ENCODE measurements at regions not wholly inside any gene's neighbourhood (a gene's known extent, or its start where the extent isn't known, plus 50 kb on each side); places are given as distances from the start of the nearest gene placed in this dataset.
"Not testable (repeated sequence)": the region's sequence is repeated elsewhere in the genome, so short reads cannot be mapped to it uniquely, and the experiment has no call there.

- WGBS, result 17% methylated on average over 3 of the region's 3 CpGs
These were observed 441.3 kb upstream of the API5 start for GRCh38 chr11:42870480-42870879.

DNA sequence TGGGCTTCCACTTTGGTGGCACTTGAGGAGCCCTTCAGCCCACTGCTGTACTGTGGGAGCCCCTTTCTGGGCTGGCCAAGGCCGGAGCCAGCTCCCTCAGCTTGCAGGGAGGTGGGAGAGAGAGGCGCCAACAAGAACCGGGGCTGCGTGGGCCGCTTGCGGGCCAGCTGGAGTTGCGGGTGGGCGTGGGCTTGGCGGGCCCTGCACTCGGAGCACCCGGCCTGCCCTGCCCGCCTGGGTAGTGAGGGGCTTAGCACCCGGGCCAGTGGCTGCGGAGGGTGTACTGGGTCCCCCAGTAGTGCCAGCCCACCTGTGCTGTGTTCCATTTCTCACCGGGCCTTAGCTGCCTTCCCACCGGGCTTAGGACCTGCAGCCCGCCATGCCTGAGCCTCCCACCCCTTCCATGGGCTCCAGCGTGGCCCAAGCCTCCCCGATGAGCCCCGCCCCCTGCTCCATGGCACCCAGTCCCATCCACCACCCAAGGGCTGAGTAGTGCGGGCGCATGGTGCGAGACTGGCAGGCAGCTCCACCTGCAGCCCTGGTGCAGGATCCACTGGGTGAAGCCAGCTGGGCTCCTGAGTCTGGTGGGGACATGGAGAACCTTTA lies 437.9 kb upstream of the API5 start:
- DNase-seq (ENCODE audit: extremely low spot score); H3K9me3 ChIP-seq; H3K27me3 ChIP-seq; H3K4me1 ChIP-seq; intact Hi-C loops (cut with DNase I); H3K36me3 ChIP-seq; H3K4me3 ChIP-seq; H3K27ac ChIP-seq (replicated peaks in 1 of 4): not testable (repeated sequence)
- 95% methylated on average over 13 of the region's 23 CpGs for WGBS

More at GRCh38 chr11:42870480-42870879, 441.3 kb upstream of the API5 start:
- Histone ChIP-seq H3K27ac (replicated peaks in 1 of 4) (no peak overlapping the region), H3K36me3 (no peaks in the 10 kb centered on the region), H3K4me3 (no peak overlapping the region), H3K4me1 (no peaks in the 10 kb centered on the region), H3K27me3 (no peaks in the 10 kb centered on the region), H3K9me3 (no peaks in the 10 kb centered on the region)
- intact Hi-C loops (cut with DNase I), result no loop called here
- TF ChIP-seq CTCF (IDR thresholded peaks at IDR 0.05), result no peak
- no peak for TF ChIP-seq POLR2AphosphoS5 (IDR thresholded peaks at IDR 0.05)
- no peak for TF ChIP-seq POLR2A (IDR thresholded peaks at IDR 0.05; ENCODE audit: low read depth)
- TF ChIP-seq EP300 (IDR thresholded peaks at IDR 0.05), result no peak
- no peak for DNase-seq (ENCODE audit: extremely low spot score)

DNA sequence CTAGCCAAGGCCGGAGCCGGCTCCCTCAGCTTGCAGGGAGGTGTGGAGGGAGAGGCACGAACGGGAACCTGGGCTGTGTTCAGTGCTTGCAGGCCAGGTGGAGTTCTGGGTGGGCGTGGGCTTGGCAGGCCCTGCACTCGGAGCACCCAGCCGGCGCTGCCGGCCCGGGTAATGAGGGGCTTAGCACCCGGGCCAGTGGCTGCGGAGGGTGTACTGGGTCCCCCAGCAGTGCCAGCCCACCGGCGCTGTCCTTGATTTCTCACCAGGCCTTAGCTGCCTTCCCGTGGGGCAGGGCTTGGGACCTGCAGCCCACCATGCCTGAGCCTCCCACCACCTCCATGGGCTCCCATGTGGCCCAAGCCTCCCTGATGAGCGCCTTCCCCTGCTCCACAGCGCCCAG lies 430.5 kb upstream of the API5 start:
- H3K27me3 ChIP-seq; intact Hi-C loops (cut with DNase I); H3K27ac ChIP-seq (replicated peaks in 1 of 4); H3K36me3 ChIP-seq; DNase-seq (ENCODE audit: extremely low spot score); H3K4me1 ChIP-seq; H3K9me3 ChIP-seq; H3K4me3 ChIP-seq: not testable (repeated sequence)
- 95% methylated on average over 5 of the region's 17 CpGs for WGBS

- no peak for DNase-seq (ENCODE audit: extremely low spot score)
- WGBS, result 38% methylated on average over 2 of the region's 2 CpGs
- Histone ChIP-seq H3K4me3 (no peak overlapping the region), H3K27me3 (no peaks in the 10 kb centered on the region), H3K9me3 (no peaks in the 10 kb centered on the region), H3K27ac (replicated peaks in 1 of 4) (no peak overlapping the region), H3K4me1 (no peaks in the 10 kb centered on the region), H3K36me3 (no peaks in the 10 kb centered on the region)
- TF ChIP-seq CTCF (IDR thresholded peaks at IDR 0.05), result no peak
- TF ChIP-seq EP300 (IDR thresholded peaks at IDR 0.05), result no peak
- no peak for TF ChIP-seq POLR2A (IDR thresholded peaks at IDR 0.05; ENCODE audit: low read depth)
- TF ChIP-seq POLR2AphosphoS5 (IDR thresholded peaks at IDR 0.05), result no peak
- intact Hi-C loops (cut with DNase I), result no loop called here
These were observed 421.0 kb upstream of the API5 start for GRCh38 chr11:42890773-42891172.

GRCh38 chr11:42901084-42901483 lies 410.7 kb upstream of the API5 start:
- intact Hi-C loops (cut with DNase I), result no loop called here
- H3K27ac ChIP-seq (replicated peaks in 1 of 4), result no peak overlapping the region
- H3K4me1 ChIP-seq, result no peaks in the 10 kb centered on the region
- no peak for DNase-seq (ENCODE audit: extremely low spot score)
- H3K9me3 ChIP-seq, result no peaks in the 10 kb centered on the region
- TF ChIP-seq CTCF (IDR thresholded peaks at IDR 0.05) (no peak), EP300 (IDR thresholded peaks at IDR 0.05) (no peak), POLR2AphosphoS5 (IDR thresholded peaks at IDR 0.05) (no peak), POLR2A (IDR thresholded peaks at IDR 0.05; ENCODE audit: low read depth) (no peak)
- H3K36me3 ChIP-seq, result no peaks in the 10 kb centered on the region
- WGBS, result 58% methylated on average over 1 of the region's 1 CpG
- H3K27me3 ChIP-seq, result no peaks in the 10 kb centered on the region
- no peak overlapping the region for H3K4me3 ChIP-seq

DNA sequence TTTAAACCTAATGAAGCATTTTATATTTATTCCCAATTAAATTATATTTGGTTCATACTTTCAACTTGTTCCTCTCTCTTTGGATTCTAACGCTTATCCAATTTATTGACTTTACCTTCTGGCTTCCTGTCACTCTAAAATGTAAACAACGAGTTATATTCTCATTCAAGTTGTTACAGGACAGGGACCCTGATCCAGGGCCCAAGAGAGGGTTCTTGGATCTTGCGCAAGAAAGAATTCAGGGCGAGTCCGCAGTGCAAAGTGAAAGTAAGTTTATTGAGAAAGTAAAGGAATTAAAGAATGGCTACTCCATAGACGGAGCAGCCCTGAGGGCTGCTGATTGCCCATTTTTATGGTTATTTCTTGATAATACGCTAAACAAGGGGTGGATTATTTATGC lies 405.6 kb upstream of the API5 start:
- 74% methylated on average over 7 of the region's 7 CpGs for WGBS
- intact Hi-C loops (cut with DNase I), result no loop called here
- TF ChIP-seq CTCF (IDR thresholded peaks at IDR 0.05), result no peak
- TF ChIP-seq POLR2AphosphoS5 (IDR thresholded peaks at IDR 0.05), result no peak
- no peak for TF ChIP-seq POLR2A (IDR thresholded peaks at IDR 0.05; ENCODE audit: low read depth)
- no peak for TF ChIP-seq EP300 (IDR thresholded peaks at IDR 0.05)
- no peak for DNase-seq (ENCODE audit: extremely low spot score)
- Histone ChIP-seq H3K4me3 (no peak overlapping the region), H3K36me3 (no peaks in the 10 kb centered on the region), H3K27me3 (no peaks in the 10 kb centered on the region), H3K4me1 (no peaks in the 10 kb centered on the region), H3K27ac (replicated peaks in 1 of 4) (no peak overlapping the region), H3K9me3 (no peaks in the 10 kb centered on the region)

All from esophagus muscularis mucosa (tissue), 4 donors.